ENCODE measurements at regions not wholly inside any gene's neighbourhood (a gene's known extent, or its start where the extent isn't known, plus 50 kb on each side); places are given as distances from the start of the nearest gene placed in this dataset.
A peak's percentile ranks its signal among the peaks of the same experiment; 100 is the strongest.

DNA sequence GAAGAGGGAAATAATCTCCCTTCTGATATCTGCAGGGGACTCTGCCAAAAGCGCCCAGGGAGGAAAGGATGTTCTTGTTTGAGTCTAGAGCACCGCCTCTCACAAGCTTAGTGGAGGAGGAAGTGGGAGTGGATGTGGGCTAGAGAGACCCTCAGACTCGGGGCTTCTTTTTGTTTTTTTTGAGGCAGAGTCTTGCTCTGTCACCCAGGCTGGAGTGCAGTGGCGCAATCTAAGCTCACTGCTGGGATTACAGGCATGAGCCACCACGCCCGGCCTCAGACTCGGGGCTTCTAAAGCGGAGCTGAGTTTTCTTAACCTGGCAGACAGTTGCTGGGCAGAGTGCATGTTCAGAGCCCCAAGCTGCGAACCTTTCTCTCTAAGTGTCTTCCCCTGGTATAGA is 310.8 kb downstream of the BMP7 start:
- Histone ChIP-seq H3K4me2 (peak overlapping the region; percentile 56), H3K27me3 (peaks cover 10% of the 10 kb centered on the region), H3K27ac (no peak overlapping the region), H3K4me3 (no peak overlapping the region), H3K79me2 (ENCODE audit: low read depth) (no peaks in the 10 kb centered on the region), H4K20me1 (ENCODE audit: low read depth) (no peaks in the 10 kb centered on the region), H3K9ac (no peak overlapping the region), H3K9me3 (ENCODE audit: low read depth) (no peaks in the 10 kb centered on the region), H3K4me1 (peaks cover 43% of the 10 kb centered on the region), H3K36me3 (no peaks in the 10 kb centered on the region), H3F3A (ENCODE audit: low read depth) (peaks cover 14% of the 10 kb centered on the region), H2AFZ (replicated peaks) (no peak overlapping the region)
- peaks cover 60% of the 10 kb centered on the region for H3K27me3 Mint-ChIP-seq (ENCODE audit: insufficient read depth, low read depth)
- H3K27ac Mint-ChIP-seq: no peak overlapping the region
- H3K4me1 Mint-ChIP-seq: peaks cover 52% of the 10 kb centered on the region
- TF ChIP-seq EZH2 (IDR thresholded peaks at IDR 0.05) (no peak), EZH2phosphoT487 (IDR thresholded peaks at IDR 0.05) (no peak)
- TF ChIP-seq, protein P1, sequence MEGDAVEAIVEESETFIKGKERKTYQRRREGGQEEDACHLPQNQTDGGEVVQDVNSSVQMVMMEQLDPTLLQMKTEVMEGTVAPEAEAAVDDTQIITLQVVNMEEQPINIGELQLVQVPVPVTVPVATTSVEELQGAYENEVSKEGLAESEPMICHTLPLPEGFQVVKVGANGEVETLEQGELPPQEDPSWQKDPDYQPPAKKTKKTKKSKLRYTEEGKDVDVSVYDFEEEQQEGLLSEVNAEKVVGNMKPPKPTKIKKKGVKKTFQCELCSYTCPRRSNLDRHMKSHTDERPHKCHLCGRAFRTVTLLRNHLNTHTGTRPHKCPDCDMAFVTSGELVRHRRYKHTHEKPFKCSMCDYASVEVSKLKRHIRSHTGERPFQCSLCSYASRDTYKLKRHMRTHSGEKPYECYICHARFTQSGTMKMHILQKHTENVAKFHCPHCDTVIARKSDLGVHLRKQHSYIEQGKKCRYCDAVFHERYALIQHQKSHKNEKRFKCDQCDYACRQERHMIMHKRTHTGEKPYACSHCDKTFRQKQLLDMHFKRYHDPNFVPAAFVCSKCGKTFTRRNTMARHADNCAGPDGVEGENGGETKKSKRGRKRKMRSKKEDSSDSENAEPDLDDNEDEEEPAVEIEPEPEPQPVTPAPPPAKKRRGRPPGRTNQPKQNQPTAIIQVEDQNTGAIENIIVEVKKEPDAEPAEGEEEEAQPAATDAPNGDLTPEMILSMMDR (IDR thresholded peaks at IDR 0.05): no peak
- H3K9me3 Mint-ChIP-seq: no peaks in the 10 kb centered on the region
- no peak overlapping the region for H3K4me3 Mint-ChIP-seq
- peak; percentile 28 for DNase-seq (ENCODE audit: low spot score)
- H3K36me3 Mint-ChIP-seq: no peaks in the 10 kb centered on the region

- peaks cover 8% of the 10 kb centered on the region for H3K27me3 ChIP-seq
- no peak overlapping the region for H3K27ac ChIP-seq
- no peaks in the 10 kb centered on the region for H4K20me1 ChIP-seq (ENCODE audit: low read depth)
- no peak overlapping the region for H3K27ac Mint-ChIP-seq
- DNase-seq (ENCODE audit: low spot score): no peak
- H3K4me3 ChIP-seq: no peak overlapping the region
- no peaks in the 10 kb centered on the region for H3K36me3 ChIP-seq
- H3K36me3 Mint-ChIP-seq: no peaks in the 10 kb centered on the region
- H3K4me3 Mint-ChIP-seq: no peak overlapping the region
- peaks cover 49% of the 10 kb centered on the region for H3K4me1 Mint-ChIP-seq
- H3K9me3 Mint-ChIP-seq: peaks cover under 1% of the 10 kb centered on the region
- peaks cover 43% of the 10 kb centered on the region for H3K4me1 ChIP-seq
- no peak overlapping the region for H2AFZ ChIP-seq (replicated peaks)
- H3K9me3 ChIP-seq (ENCODE audit: low read depth): no peaks in the 10 kb centered on the region
- no peak overlapping the region for H3K9ac ChIP-seq
- peaks cover 14% of the 10 kb centered on the region for H3F3A ChIP-seq (ENCODE audit: low read depth)
- H3K27me3 Mint-ChIP-seq (ENCODE audit: insufficient read depth, low read depth): peaks cover 58% of the 10 kb centered on the region
- no peaks in the 10 kb centered on the region for H3K79me2 ChIP-seq (ENCODE audit: low read depth)
- TF ChIP-seq EZH2phosphoT487 (IDR thresholded peaks at IDR 0.05) (no peak), EZH2 (IDR thresholded peaks at IDR 0.05) (no peak)
- TF ChIP-seq, protein P1 (IDR thresholded peaks at IDR 0.05): no peak
- no peak overlapping the region for H3K4me2 ChIP-seq
Observed at GRCh38 chr20:56956534-56956933, 309.9 kb downstream of the BMP7 start.

DNA sequence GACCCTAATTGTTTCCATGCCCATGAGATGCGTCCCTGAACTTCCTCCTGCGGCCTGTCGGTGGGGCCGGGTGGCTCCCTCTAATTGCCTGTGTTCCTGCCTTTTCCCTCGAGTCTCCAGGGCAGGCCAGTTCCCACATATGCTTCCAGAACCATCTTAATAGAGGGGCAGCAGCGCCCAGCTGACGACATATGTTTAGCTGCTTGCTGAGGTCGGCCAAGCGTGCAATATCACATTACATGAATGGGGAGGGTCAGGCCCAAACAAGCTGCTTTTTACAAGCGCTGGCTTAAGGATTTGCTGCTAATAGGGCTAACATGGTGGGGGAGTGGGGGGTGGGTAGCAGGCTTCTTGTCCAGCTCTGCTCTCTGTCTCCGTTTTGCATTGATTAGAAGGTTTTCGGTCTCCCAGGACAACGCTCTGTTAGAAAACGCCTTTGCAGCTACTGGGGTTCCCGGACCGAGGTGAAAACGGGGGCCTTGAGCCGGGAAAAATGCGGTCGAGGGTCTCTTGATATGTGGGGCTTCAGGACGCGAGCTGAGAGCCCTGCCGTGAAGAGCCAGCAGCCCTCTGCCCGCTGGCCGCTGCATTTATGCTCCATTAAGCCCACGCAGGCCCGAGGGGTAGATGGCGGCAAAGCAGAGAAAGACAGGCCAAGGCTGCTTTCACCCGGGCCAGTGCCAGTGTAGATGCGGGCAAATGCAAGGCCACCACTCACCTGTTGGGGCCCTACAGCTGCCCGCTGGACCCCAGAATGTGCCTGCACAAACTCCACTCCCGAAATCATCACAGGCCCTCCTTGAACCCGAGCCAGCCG is 308.5 kb downstream of the BMP7 start:
- TF ChIP-seq, protein P1 (IDR thresholded peaks at IDR 0.05): peak; percentile 22
- no peak for TF ChIP-seq EZH2phosphoT487 (IDR thresholded peaks at IDR 0.05)
- no peak for TF ChIP-seq EZH2 (IDR thresholded peaks at IDR 0.05)
- Histone ChIP-seq H3K79me2 (ENCODE audit: low read depth) (no peaks in the 10 kb centered on the region), H3K4me3 (no peak overlapping the region), H3K4me2 (peak overlapping the region; percentile 58), H3K36me3 (no peaks in the 10 kb centered on the region), H3K27me3 (no peaks in the 10 kb centered on the region), H2AFZ (replicated peaks) (no peak overlapping the region), H3F3A (ENCODE audit: low read depth) (peaks cover 14% of the 10 kb centered on the region), H3K4me1 (peaks cover 43% of the 10 kb centered on the region), H4K20me1 (ENCODE audit: low read depth) (no peaks in the 10 kb centered on the region), H3K27ac (no peak overlapping the region), H3K9ac (no peak overlapping the region), H3K9me3 (ENCODE audit: low read depth) (no peaks in the 10 kb centered on the region)
- Mint-ChIP-seq H3K36me3 (no peaks in the 10 kb centered on the region), H3K27ac (peak overlapping the region; percentile 94), H3K4me3 (peak overlapping the region; percentile 54), H3K4me1 (peaks cover 46% of the 10 kb centered on the region), H3K27me3 (ENCODE audit: insufficient read depth, low read depth) (peaks cover 57% of the 10 kb centered on the region), H3K9me3 (peaks cover 6% of the 10 kb centered on the region)
- peak; percentile 84 for DNase-seq (ENCODE audit: low spot score)
